Endothelial cell of umbilical vein (primary cell): ENCODE measurements at regions not wholly inside any gene's neighbourhood (a gene's known extent, or its start where the extent isn't known, plus 50 kb on each side); places are given as distances from the start of the nearest gene placed in this dataset.

Experiments
- BruUV-seq: library from RNA; stranded (reverse); fragments of 400-500 nt; replicated peaks from 2 replicates; lab custom pipeline; 2021; lab: Mats Ljungman, UMichigan
- CTCF ChIA-PET: fragments of 300-600, 350-600 bp; sonication (Branson Sonifier 250); formaldehyde crosslinking; loops from one replicate; lab custom pipeline; 2021; ENCODE audit warnings: antibody characterized with exemption, inconsistent platforms; lab: Charles Lee
- POLR2A ChIA-PET: fragments of 300-600, 350-600 bp; sonication (Branson Sonifier 250); formaldehyde crosslinking; loops from one replicate; lab custom pipeline; 2021; ENCODE audit warnings: antibody characterized with exemption, inconsistent platforms; lab: Charles Lee
- DNase-seq: peaks from one replicate; pipeline ENCODE4 v3.0.0-alpha.2; 2011; ENCODE audit warnings: low read depth, low spot score
- FAIRE-seq: peaks from 2 replicates; lab custom pipeline; 2011; peaks lifted over from hg19 to GRCh38; lab: Jason Lieb, UNC
- H2AFZ ChIP-seq: 2 replicates; pipeline ENCODE4 v1.6.0; 2012; ENCODE audit warnings: low read depth, low read length, control low read depth, inconsistent platforms
- H3K27ac ChIP-seq: 2 replicates; pipeline ENCODE4 v1.5.1; 2011; ENCODE audit warnings: low read depth, mild to moderate bottlenecking, control low read depth, low read length, moderate library complexity; ENCODE audit not compliant: insufficient read depth
- H3K27me3 ChIP-seq, 2 experiments: 2 replicates each; pipeline versions ENCODE4 v1.6.0 to v1.6.1; 2011; ENCODE audit warnings: low read length in 2 of 2, mixed read lengths in 1 of 2; ENCODE audit not compliant: control insufficient read depth in 2 of 2, insufficient read depth in 2 of 2
- H3K36me3 ChIP-seq, 2 experiments: 2 replicates in 1 of 2; 3 replicates in 1 of 2; pipeline ENCODE4 v1.5.1; 2011; ENCODE audit warnings: low read length in 2 of 2, mild to moderate bottlenecking in 1 of 2, moderate library complexity in 1 of 2; ENCODE audit not compliant: control insufficient read depth in 2 of 2, insufficient read depth in 2 of 2; ENCODE audit errors: extremely low read depth in 1 of 2
- H3K4me1 ChIP-seq: 3 replicates; pipeline ENCODE4 v1.5.1; 2011; ENCODE audit warnings: mild to moderate bottlenecking, low read length; ENCODE audit not compliant: control insufficient read depth, insufficient read depth; ENCODE audit errors: extremely low read depth
- H3K4me2 ChIP-seq: 2 replicates; pipeline ENCODE4 v1.6.1; 2011; ENCODE audit warnings: low read length, control low read depth, mixed read lengths; ENCODE audit not compliant: insufficient read depth
- H3K4me3 ChIP-seq, 3 experiments: fragments of 200-600 bp in 1 of 3; sonication (generic), shearing (Covaris generic) in 1 of 3; replicated peaks in 1 of 3; 2 replicates each; pipeline ENCODE4 v1.5.1; 2011 to 2016; ENCODE audit warnings: control low read depth in 3 of 3, low read length in 3 of 3, mild to moderate bottlenecking in 2 of 3, inconsistent platforms in 1 of 3, low read depth in 1 of 3, moderate library complexity in 1 of 3; ENCODE audit not compliant: insufficient read depth in 1 of 3
- H3K79me2 ChIP-seq: 2 replicates; pipeline ENCODE4 v1.6.0; 2012; ENCODE audit warnings: low read length, inconsistent platforms; ENCODE audit not compliant: control insufficient read depth, insufficient read depth
- H3K9ac ChIP-seq: replicated peaks from 2 replicates; pipeline ENCODE3; 2011; ENCODE audit warnings: low read length, control low read depth; ENCODE audit not compliant: insufficient read depth; ENCODE audit errors: extremely low read depth
- H3K9me1 ChIP-seq: replicated peaks from 3 replicates; pipeline ENCODE4 v1.6.0; 2011; ENCODE audit warnings: mild to moderate bottlenecking, low read length; ENCODE audit not compliant: control insufficient read depth, insufficient read depth; ENCODE audit errors: extremely low read depth
- H3K9me3 ChIP-seq: replicated peaks from 2 replicates; pipeline ENCODE4 v1.5.1; 2012; ENCODE audit warnings: low read length, inconsistent platforms; ENCODE audit not compliant: control insufficient read depth, insufficient read depth
- H4K20me1 ChIP-seq: replicated peaks from 2 replicates; pipeline ENCODE3; 2011; ENCODE audit warnings: mild to moderate bottlenecking, low read length; ENCODE audit not compliant: control insufficient read depth, insufficient read depth; ENCODE audit errors: extremely low read depth
- CTCF ChIP-seq, 2 donors: IDR thresholded peaks; 1 replicate in 1 of 2; 2 replicates in 1 of 2; pipeline ENCODE4 v1.5.1; 2011; ENCODE audit warnings: low read length in 2 of 2, mild to moderate bottlenecking in 2 of 2, moderate library complexity in 2 of 2, control low read depth in 1 of 2, inconsistent platforms in 1 of 2, low read depth in 1 of 2; ENCODE audit not compliant: insufficient read depth in 1 of 2; ENCODE audit errors: extremely low read depth in 1 of 2
- EZH2 ChIP-seq: IDR thresholded peaks from 2 replicates; pipeline ENCODE4 v1.6.1; 2012; ENCODE audit warnings: borderline replicate concordance, low read depth, mild to moderate bottlenecking, moderate library complexity, low read length, inconsistent platforms; ENCODE audit not compliant: severe bottlenecking
- FOS ChIP-seq: IDR thresholded peaks from 2 replicates; pipeline ENCODE4 v1.6.1; 2011; ENCODE audit warnings: mild to moderate bottlenecking, low read length, moderate library complexity, borderline replicate concordance; ENCODE audit not compliant: insufficient read depth
- GATA2 ChIP-seq: IDR thresholded peaks from 2 replicates; pipeline ENCODE4 v1.7.0; 2011; ENCODE audit warnings: low read depth, mild to moderate bottlenecking, moderate library complexity, mixed read lengths, low read length; ENCODE audit not compliant: insufficient read length, insufficient read depth
- JUN ChIP-seq: IDR thresholded peaks from 2 replicates; pipeline ENCODE4 v1.6.1; 2011; ENCODE audit warnings: borderline replicate concordance, low read depth; ENCODE audit not compliant: insufficient read length, insufficient read depth
- MYC ChIP-seq: IDR thresholded peaks from one replicate; pipeline ENCODE4 v1.6.1; 2011; ENCODE audit warnings: mild to moderate bottlenecking, low read depth, low read length
- POLR2A ChIP-seq: IDR thresholded peaks from 2 replicates; pipeline ENCODE4 v1.6.1; 2012; ENCODE audit warnings: low read depth, mild to moderate bottlenecking, control low read depth, low read length
- POLR2AphosphoS5 ChIP-seq: IDR thresholded peaks from 2 replicates; pipeline ENCODE4 v1.6.1; 2012; ENCODE audit warnings: low read depth, mild to moderate bottlenecking, control low read depth, low read length, moderate library complexity; ENCODE audit not compliant: insufficient read depth
- dilution Hi-C: fragments of 300-500 bp; cut with MboI; formaldehyde crosslinking; loops from one replicate; pipeline ENCODE4 v1.15.0; 2019; ENCODE audit warnings: low sequenced_read_pairs; ENCODE audit not compliant: extremely low pct_ligation_motif_present
- intact Hi-C: fragments of 100-400 bp; cut with micrococcal nuclease; formaldehyde crosslinking; loops from one replicate; pipeline ENCODE4 v1.10.0; 2022
- TF ChIP-seq, protein P1 (sequence below): IDR thresholded peaks from 2 replicates; pipeline ENCODE4 v1.6.1; 2011; ENCODE audit not compliant: insufficient read depth, insufficient read length

DNA sequence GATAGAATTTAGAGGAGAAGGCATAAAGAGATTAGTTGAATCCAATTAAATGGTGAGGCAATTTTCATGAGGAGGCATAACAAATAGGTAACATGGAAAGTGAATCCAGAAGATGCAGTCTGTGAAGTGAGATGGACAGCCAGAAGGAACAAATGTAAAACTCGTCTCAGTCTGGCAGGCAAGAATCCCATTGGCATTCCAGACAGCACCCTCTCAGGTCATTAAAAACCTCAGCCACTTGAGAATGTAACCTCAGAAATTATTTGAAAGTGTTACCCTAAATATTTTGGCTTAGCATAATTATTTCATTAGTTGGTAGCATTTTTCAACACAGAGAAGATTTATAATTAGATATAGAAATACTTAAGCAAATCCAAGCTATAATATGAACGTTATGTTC, 342.3 kb downstream of the LRRC3B start:
- Histone ChIP-seq H3K27ac (no peak overlapping the region), H3K9me3 (peaks cover 2% of the 10 kb centered on the region), H3K9ac (no peak overlapping the region), H3K79me2 (no peaks in the 10 kb centered on the region), H3K4me1 (peaks cover 2% of the 10 kb centered on the region), H3K27me3 (no peaks in the 10 kb centered on the region), H4K20me1 (no peaks in the 10 kb centered on the region), H3K4me2 (no peak overlapping the region), H3K4me3 (no peak overlapping the region), H3K9me1 (no peaks in the 10 kb centered on the region), H2AFZ (no peak overlapping the region), H3K36me3 (no peaks in the 10 kb centered on the region)
- POLR2A ChIA-PET = no interaction called here
- no TSS peak for BruUV-seq
- CTCF ChIA-PET = no interaction called here
- intact Hi-C loops = no loop called here
- dilution Hi-C loops = no loop called here
- FAIRE-seq (no peak), DNase-seq (no peak)
- no peak for TF ChIP-seq EZH2
- no peak for TF ChIP-seq CTCF (IDR thresholded peaks at IDR 0.05; ENCODE audit: extremely low read depth in 1 of 2, insufficient read depth in 1 of 2, low read depth in 1 of 2, low read length in 2 of 2)
- TF ChIP-seq MYC = no peak
- TF ChIP-seq GATA2 = no peak
- no peak for TF ChIP-seq POLR2AphosphoS5
- no peak for TF ChIP-seq FOS
- TF ChIP-seq, protein P1, sequence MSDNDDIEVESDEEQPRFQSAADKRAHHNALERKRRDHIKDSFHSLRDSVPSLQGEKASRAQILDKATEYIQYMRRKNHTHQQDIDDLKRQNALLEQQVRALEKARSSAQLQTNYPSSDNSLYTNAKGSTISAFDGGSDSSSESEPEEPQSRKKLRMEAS = no peak
- no peak for TF ChIP-seq POLR2A
- TF ChIP-seq JUN = no peak
